ENCODE measurements at regions not wholly inside any gene's neighbourhood (a gene's known extent, or its start where the extent isn't known, plus 50 kb on each side); places are given as distances from the start of the nearest gene placed in this dataset.

DNA sequence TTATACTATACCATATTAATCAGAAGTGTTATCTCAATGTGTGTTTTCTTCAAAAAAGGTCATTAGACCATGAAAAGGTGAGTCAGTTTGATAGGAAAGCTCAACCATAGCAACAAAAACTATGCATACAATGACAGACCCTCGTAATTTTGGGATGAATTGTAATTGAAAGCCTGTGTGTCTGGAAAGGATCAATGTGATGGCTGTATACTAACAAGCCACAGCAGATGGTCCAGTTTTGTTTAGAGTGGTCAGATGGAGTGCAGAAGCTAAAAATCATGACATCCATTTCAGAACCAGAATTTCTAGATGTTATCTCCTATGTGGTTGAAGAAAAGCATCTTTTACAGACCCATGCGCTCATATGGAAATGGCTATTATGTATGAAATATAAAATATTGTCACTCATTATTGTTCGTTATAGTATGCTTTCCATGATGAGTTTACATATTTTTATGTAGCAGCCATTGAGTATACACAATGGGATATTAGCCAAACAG, 88.3 kb upstream of the CNTNAP2 start:
- TF ChIP-seq EZH2 (IDR thresholded peaks at IDR 0.05; ENCODE audit: borderline replicate concordance, low read depth, low read length, severe bottlenecking) (no peak), JUN (IDR thresholded peaks at IDR 0.05; ENCODE audit: borderline replicate concordance, insufficient read depth, insufficient read length, low read depth) (no peak), POLR2AphosphoS5 (IDR thresholded peaks at IDR 0.05; ENCODE audit: insufficient read depth, low read depth, low read length) (no peak), POLR2A (IDR thresholded peaks at IDR 0.05; ENCODE audit: low read depth, low read length) (no peak), MYC (IDR thresholded peaks at IDR 0.05; ENCODE audit: low read depth, low read length) (no peak)
- TF ChIP-seq, protein P1, sequence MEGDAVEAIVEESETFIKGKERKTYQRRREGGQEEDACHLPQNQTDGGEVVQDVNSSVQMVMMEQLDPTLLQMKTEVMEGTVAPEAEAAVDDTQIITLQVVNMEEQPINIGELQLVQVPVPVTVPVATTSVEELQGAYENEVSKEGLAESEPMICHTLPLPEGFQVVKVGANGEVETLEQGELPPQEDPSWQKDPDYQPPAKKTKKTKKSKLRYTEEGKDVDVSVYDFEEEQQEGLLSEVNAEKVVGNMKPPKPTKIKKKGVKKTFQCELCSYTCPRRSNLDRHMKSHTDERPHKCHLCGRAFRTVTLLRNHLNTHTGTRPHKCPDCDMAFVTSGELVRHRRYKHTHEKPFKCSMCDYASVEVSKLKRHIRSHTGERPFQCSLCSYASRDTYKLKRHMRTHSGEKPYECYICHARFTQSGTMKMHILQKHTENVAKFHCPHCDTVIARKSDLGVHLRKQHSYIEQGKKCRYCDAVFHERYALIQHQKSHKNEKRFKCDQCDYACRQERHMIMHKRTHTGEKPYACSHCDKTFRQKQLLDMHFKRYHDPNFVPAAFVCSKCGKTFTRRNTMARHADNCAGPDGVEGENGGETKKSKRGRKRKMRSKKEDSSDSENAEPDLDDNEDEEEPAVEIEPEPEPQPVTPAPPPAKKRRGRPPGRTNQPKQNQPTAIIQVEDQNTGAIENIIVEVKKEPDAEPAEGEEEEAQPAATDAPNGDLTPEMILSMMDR (IDR thresholded peaks at IDR 0.05; ENCODE audit: extremely low read depth in 1 of 2, insufficient read depth in 1 of 2, low read depth in 1 of 2, low read length in 2 of 2), result no peak
- TF ChIP-seq, protein P2, sequence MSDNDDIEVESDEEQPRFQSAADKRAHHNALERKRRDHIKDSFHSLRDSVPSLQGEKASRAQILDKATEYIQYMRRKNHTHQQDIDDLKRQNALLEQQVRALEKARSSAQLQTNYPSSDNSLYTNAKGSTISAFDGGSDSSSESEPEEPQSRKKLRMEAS (IDR thresholded peaks at IDR 0.05; ENCODE audit: insufficient read depth, insufficient read length), result no peak

Measured in endothelial cell of umbilical vein (primary cell).